Forelimb muscle (tissue), 1 donor: ENCODE measurements at regions not wholly inside any gene's neighbourhood (a gene's known extent, or its start where the extent isn't known, plus 50 kb on each side); places are given as distances from the start of the nearest gene placed in this dataset.

ENCODE experiments used
- DNase-seq: peaks from one replicate; pipeline ENCODE4 v3.0.0-alpha.2; 2013; ENCODE audit warnings: low read depth

- DNase-seq: no peak
Observed at GRCh38 chr20:24106150-24106800, 117.7 kb upstream of the GGTLC1 start.

GRCh38 chr20:24102749-24103333 is 114.3 kb upstream of the GGTLC1 start:
- no peak for DNase-seq

GRCh38 chr20:24102290-24102689 is 113.7 kb upstream of the GGTLC1 start:
- DNase-seq: no peak

DNA sequence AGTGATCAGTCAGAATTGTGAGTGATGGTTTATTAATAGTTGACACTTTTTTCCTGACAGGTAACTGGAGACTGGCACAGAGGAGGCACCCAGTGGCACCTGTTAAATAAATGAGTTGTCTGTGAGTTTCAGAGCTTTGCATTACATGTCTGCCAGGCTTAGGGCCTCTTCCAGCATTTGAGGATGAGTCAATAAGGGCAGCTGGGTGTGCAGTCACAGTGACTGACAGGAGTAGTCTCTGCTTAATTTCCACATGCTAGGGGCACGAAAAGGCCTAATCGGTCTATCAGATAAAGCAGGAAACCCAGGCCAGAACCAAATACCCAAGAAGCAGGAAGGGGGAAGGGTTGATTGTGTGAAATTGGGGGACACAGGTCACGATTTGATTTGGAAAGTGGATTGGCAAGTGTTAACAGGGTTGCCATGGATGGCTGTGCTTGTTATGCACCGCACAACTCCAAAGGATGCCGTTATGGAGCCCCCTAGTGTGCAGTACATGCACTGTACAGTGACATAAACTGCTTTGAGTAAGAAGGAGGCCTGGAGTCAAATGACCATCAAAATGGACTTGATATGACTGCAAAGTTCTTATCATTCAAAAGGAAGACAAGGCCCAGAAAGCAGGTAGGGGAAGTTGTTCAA is 111.9 kb upstream of the GGTLC1 start:
- no peak for DNase-seq

DNA sequence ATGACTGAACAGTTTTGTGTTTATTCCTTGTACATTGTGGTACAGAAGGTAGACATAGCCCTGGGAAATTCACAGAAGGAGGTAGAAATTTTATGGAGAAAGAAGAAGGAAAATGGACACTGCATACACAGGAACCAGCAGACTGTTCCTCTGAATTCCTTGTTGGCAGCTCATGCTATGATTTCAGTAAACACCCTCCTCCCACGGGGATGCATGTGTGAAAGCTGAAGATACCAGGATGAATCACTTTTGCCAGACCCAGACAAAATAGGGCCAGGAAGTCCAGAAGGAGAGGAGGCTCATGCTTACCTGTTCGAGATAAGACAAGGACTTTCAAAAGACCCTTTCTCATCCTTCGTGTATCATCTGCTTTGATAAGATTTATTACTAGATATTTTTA is 110.3 kb upstream of the GGTLC1 start:
- DNase-seq: no peak

GRCh38 chr20:24097506-24098245 is 109.1 kb upstream of the GGTLC1 start:
- no peak for DNase-seq

DNA sequence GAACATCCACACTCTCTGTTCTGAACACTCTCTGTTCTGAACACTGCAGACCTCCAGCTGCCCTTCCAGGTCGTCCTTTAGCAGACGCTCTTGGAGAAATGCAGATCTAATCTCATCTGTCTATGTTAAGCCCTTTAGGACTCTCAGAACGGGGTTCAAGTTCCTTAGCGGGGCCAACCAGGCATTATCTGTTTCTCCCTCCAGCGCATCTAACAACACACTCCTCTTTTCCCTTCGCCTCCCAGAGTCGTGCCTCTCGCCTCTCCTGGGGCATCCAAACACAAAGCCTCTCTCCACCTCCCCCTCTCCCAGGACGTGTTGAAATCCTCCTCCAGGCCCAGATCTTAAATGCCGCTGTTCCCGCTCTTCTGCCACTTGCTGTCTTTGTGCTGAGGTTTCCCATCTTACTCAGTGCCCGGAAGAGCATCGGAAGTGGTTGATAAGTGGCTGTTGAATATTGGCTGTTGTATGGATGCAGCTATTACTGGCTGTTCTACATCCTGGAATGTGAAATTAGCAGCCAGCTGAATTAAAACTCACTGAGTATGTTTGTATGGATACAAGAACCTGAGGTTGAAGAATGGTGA is 108.4 kb upstream of the GGTLC1 start:
- DNase-seq: no peak

- DNase-seq: no peak
Observed at GRCh38 chr20:24096264-24096663, 107.7 kb upstream of the GGTLC1 start.

DNA sequence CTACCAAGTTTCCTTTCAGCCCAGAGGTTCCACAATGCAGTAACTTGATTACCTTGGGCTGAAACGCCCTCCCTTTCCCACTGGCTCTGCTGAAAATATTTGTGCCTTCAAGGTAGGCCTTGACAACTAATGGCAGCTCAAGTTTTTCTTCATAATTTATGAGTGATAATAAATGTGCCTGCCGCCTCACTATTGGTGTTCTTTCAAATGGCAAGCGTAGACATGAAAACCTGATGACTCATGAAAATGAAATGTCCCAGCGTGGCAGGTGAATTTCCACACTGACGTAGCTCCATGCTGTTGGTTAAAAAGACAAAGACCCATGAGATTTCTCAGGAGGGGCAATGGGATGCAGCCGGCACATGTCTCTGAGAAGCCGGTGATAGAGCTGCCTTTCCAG is 107.2 kb upstream of the GGTLC1 start:
- no peak for DNase-seq

DNA sequence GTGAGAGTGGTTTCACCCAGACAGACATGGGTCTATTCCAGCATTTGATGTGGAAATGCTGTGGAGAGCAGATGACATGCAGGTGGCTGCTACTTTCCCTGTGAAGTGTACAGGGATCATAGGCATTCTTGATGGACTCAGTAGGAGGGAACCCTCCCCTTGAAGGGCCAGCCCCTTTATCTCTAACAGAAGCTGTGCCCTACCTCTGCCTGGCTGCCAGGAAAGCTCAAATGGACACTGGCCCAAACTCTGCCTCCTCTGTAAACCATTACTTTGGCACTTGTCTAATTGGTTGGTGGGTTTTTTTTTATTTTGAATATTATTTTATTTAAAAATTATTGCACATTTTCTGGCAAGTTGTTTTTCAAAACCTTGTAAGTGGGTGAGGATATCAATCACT is 106.7 kb upstream of the GGTLC1 start:
- DNase-seq: no peak

- no peak for DNase-seq
Observed at GRCh38 chr20:24089576-24089975, 101.0 kb upstream of the GGTLC1 start.

DNA sequence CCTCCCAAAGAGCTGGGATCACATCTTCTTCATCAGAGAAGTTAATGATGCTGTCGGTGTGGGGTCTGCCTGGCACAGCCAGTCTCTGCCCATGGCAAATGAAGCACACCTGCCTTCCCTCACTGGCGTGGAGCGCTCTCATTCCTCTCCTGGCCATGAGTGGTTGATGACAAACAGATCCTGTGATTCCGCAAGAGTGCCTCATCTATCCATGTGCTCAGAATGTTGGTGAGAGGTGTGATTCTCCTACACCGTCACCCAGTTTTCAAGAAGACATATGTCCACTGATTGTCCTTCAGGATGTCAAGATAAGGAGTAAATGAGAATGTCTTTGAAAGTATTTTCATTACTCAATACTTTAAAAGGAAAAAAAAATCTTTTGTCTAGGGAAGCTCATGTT is 97.5 kb upstream of the GGTLC1 start:
- no peak for DNase-seq

GRCh38 chr20:24084281-24084680 is 95.7 kb upstream of the GGTLC1 start:
- no peak for DNase-seq

GRCh38 chr20:24081077-24081476 is 92.5 kb upstream of the GGTLC1 start:
- DNase-seq: no peak

- no peak for DNase-seq
Observed at GRCh38 chr20:24079661-24080412, 91.3 kb upstream of the GGTLC1 start.

GRCh38 chr20:24077145-24077544 is 88.6 kb upstream of the GGTLC1 start:
- DNase-seq: no peak

DNA sequence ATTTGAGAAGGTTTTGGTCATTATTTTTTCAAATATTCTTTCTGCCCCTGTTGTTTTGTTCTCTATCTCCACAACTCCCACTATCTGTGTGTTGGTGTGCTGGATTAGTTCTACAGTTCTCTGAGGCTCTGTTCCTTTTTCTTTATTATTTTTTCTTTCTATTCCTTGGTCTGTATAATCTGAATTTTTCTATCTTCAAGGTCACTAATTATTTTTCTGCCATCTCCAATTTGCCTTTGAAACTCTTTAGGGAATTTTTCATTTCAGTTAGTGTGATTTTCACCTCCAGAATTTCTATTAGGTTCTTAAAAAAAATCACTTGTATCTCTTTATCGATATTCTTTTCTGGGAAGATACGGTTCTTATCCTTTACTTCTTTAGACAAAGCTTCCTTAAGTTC is 82.1 kb upstream of the GGTLC1 start:
- DNase-seq: no peak

DNA sequence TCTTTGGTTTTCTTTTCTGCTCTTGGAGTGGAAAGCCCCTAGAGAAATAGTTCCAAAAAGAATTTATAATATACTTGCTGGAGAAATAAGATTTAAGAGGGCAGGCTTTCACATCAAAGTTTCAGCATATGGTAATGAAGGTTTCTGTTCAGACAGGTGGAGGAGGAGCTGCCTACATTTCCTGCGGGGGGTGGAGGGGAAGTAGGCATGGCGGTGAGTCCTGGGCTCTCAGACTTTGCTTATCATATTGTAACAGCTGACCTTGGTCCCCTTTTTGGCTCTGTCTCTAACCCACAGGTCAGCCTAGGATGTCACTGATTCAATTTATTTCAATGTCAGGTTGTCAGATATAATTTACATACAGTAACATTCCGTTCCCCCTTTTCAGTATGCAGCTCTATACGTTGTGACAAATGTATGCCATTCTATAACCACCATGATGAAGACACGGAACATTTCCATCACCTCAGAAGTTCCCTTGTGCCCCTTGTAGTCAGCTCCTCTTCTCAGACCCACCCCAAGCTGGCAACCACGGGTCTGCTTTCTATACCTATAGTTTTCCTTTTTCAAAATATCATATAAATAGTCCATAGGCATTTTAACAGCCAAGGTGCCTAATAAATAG is 77.6 kb upstream of the GGTLC1 start:
- DNase-seq: no peak

GRCh38 chr20:24064915-24065314 is 76.3 kb upstream of the GGTLC1 start:
- DNase-seq: no peak

GRCh38 chr20:24064092-24064491 is 75.5 kb upstream of the GGTLC1 start:
- DNase-seq: no peak

GRCh38 chr20:24063100-24063499 is 74.5 kb upstream of the GGTLC1 start:
- no peak for DNase-seq
